ENCODE measurements at regions not wholly inside any gene's neighbourhood (a gene's known extent, or its start where the extent isn't known, plus 50 kb on each side); places are given as distances from the start of the nearest gene placed in this dataset.

GRCh38 chr9:31950756-31951155 lies 433.7 kb upstream of the ACO1 start:
- Histone ChIP-seq H2AFZ (ENCODE audit: control insufficient read depth, low read depth, low read length) (no peak overlapping the region), H3K9me3 (replicated peaks; ENCODE audit: control insufficient read depth, insufficient read depth, low read length) (no peaks in the 10 kb centered on the region), H3K4me1 (ENCODE audit: control insufficient read depth, insufficient read depth, low read length) (no peaks in the 10 kb centered on the region), H3K9ac (ENCODE audit: control insufficient read depth, insufficient read depth, low read length) (no peak overlapping the region), H4K20me1 (ENCODE audit: control insufficient read depth, insufficient read depth) (no peaks in the 10 kb centered on the region), H3K79me2 (ENCODE audit: control insufficient read depth, insufficient read depth, low read length) (no peaks in the 10 kb centered on the region), H3K27ac (ENCODE audit: control insufficient read depth, insufficient read depth) (no peak overlapping the region), H3K4me3 (no peak overlapping the region), H3K4me2 (ENCODE audit: control insufficient read depth, insufficient read depth) (no peak overlapping the region), H3K27me3 (replicated peaks in 1 of 2; ENCODE audit: control insufficient read depth in 2 of 2, insufficient read depth in 2 of 2, low read length in 1 of 2) (no peaks in the 10 kb centered on the region), H3K36me3 (ENCODE audit: control insufficient read depth in 2 of 2, insufficient read depth in 2 of 2, low read length in 1 of 2) (no peaks in the 10 kb centered on the region)
- BruUV-seq (replicated peaks) = no TSS peak
- ChIA-PET RAD21 (ENCODE audit: unreplicated experiment) (no interaction called here), CTCF (no interaction called here), SMC1A (ENCODE audit: uncharacterized antibody, unreplicated experiment) (no interaction called here), POLR2A (no interaction called here)
- FAIRE-seq = no peak
- 0% methylated on average over 1 of the region's 1 CpG for WGBS (ENCODE audit: insufficient coverage, insufficient replicate concordance, low lambda C conversion rate, missing lambda C conversion rate)
- no peak for TF ChIP-seq FOXK2 (IDR thresholded peaks at IDR 0.05)
- no peak for TF ChIP-seq CREB1 (IDR thresholded peaks at IDR 0.05; ENCODE audit: low read depth)
- TF ChIP-seq MLLT1 (IDR thresholded peaks at IDR 0.05) = no peak
- no peak for TF ChIP-seq YBX1 (IDR thresholded peaks at IDR 0.05)
- no peak for TF ChIP-seq SMARCA5 (IDR thresholded peaks at IDR 0.05)
- TF ChIP-seq E2F8 (IDR thresholded peaks at IDR 0.05; ENCODE audit: low read depth, partially characterized antibody) = no peak
- TF ChIP-seq MAX (IDR thresholded peaks at IDR 0.05; ENCODE audit: low read depth, low read length) = no peak
- TF ChIP-seq TCF12 (IDR thresholded peaks at IDR 0.05; ENCODE audit: low read depth, low read length) = no peak
- no peak for TF ChIP-seq SKIL (IDR thresholded peaks at IDR 0.05; ENCODE audit: low read depth, poor library complexity, severe bottlenecking)
- TF ChIP-seq NFIC (IDR thresholded peaks at IDR 0.05; ENCODE audit: low read depth, low read length) = no peak
- no peak for TF ChIP-seq KAT2A (conservative IDR thresholded peaks at IDR 0.05; ENCODE audit: control insufficient read depth, low read depth, low read length)
- no peak for TF ChIP-seq MXI1 (IDR thresholded peaks at IDR 0.05; ENCODE audit: low read depth, low read length)
- no peak for ATAC-seq
- intact Hi-C loops (cut with micrococcal nuclease; ENCODE audit: unreplicated experiment) (no loop called here), in situ Hi-C loops (cut with MboI) (no loop called here)
- no peak for DNase-seq (ENCODE audit: low read depth, low spot score)
